ENCODE measurements at regions not wholly inside any gene's neighbourhood (a gene's known extent, or its start where the extent isn't known, plus 50 kb on each side); places are given as distances from the start of the nearest gene placed in this dataset.

DNA sequence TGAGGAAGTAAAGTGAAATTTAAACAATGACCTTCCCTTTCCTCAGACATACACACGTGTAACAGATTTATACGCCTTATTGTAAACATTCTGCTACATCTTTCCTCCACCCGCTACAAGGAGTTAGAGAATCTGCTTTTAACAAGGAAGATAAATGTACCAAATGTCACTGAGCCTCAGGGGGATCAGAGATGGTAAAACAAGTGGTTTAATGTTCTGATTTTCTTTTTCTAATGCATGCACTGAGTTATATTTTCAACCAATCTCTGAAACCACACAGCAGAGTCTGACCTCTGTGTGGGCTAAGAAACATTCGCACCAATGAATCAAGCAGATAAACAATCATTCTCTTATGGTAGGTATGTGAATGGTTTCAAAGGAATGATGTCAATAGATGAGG is 599.5 kb downstream of the ARL4A start:
- TF ChIP-seq, protein P1, sequence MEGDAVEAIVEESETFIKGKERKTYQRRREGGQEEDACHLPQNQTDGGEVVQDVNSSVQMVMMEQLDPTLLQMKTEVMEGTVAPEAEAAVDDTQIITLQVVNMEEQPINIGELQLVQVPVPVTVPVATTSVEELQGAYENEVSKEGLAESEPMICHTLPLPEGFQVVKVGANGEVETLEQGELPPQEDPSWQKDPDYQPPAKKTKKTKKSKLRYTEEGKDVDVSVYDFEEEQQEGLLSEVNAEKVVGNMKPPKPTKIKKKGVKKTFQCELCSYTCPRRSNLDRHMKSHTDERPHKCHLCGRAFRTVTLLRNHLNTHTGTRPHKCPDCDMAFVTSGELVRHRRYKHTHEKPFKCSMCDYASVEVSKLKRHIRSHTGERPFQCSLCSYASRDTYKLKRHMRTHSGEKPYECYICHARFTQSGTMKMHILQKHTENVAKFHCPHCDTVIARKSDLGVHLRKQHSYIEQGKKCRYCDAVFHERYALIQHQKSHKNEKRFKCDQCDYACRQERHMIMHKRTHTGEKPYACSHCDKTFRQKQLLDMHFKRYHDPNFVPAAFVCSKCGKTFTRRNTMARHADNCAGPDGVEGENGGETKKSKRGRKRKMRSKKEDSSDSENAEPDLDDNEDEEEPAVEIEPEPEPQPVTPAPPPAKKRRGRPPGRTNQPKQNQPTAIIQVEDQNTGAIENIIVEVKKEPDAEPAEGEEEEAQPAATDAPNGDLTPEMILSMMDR (IDR thresholded peaks at IDR 0.05; ENCODE audit: borderline replicate concordance, extremely low read depth, low read length, poor library complexity, severe bottlenecking), result no peak
- no peak for TF ChIP-seq EZH2 (IDR thresholded peaks at IDR 0.05; ENCODE audit: borderline replicate concordance, low read depth, low read length, severe bottlenecking)

All from DND-41 (cell line).